ENCODE measurements at regions not wholly inside any gene's neighbourhood (a gene's known extent, or its start where the extent isn't known, plus 50 kb on each side); places are given as distances from the start of the nearest gene placed in this dataset.

DNA sequence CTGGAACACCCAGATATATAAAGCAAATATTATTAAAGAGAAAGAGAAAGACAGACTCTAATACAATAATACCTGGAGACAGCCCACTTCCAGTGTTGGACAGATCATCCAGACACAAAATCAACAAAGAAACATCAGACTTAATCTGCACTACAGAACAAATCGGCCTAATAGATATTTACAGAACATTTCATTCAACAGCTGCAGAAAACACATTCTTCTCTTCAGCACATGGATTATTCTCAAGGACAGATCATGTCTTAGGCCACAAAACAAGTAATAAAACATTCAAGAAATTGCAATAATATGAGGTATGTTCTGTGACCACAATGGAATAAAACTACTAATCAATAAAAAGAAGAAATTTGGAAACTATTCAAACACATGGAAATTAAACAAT lies 398.3 kb upstream of the DUSP10 start:
- no peak for TF ChIP-seq EZH2 (IDR thresholded peaks at IDR 0.05; ENCODE audit: borderline replicate concordance, low read depth, low read length, severe bottlenecking)
- no peak for TF ChIP-seq CTCF (IDR thresholded peaks at IDR 0.05; ENCODE audit: borderline replicate concordance, extremely low read depth, low read length, poor library complexity, severe bottlenecking)

Data from DND-41 (cell line).